Germinal center (tissue), 1 donor: ENCODE measurements at regions not wholly inside any gene's neighbourhood (a gene's known extent, or its start where the extent isn't known, plus 50 kb on each side); places are given as distances from the start of the nearest gene placed in this dataset.

Experiments
- DNase-seq: peaks from one replicate; pipeline ENCODE4 v3.0.0; 2012; ENCODE audit warnings: mixed read lengths, low spot score

GRCh38 chr11:127058524-127058923, 58.0 kb upstream of the KIRREL3 start:
- no peak for DNase-seq

DNA sequence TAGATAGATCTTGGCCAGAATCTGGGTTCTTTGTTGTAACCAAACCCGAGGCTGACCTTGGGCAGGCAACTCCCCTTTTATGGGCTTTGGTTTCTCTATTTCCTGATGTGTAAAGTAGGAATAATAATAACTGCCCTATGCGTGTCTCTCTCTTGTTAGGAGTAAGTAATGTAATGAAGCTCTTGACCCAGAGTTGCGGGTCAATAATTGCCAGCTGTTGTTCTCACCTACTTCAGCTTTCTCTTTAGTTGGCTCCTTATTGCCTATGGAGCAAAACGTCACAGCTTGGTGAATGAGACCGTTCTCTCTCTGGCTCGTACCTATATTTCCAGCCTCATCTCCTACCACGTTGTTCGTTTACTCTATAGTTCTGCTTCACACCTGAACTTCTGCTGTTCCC, 56.6 kb upstream of the KIRREL3 start:
- no peak for DNase-seq

DNA sequence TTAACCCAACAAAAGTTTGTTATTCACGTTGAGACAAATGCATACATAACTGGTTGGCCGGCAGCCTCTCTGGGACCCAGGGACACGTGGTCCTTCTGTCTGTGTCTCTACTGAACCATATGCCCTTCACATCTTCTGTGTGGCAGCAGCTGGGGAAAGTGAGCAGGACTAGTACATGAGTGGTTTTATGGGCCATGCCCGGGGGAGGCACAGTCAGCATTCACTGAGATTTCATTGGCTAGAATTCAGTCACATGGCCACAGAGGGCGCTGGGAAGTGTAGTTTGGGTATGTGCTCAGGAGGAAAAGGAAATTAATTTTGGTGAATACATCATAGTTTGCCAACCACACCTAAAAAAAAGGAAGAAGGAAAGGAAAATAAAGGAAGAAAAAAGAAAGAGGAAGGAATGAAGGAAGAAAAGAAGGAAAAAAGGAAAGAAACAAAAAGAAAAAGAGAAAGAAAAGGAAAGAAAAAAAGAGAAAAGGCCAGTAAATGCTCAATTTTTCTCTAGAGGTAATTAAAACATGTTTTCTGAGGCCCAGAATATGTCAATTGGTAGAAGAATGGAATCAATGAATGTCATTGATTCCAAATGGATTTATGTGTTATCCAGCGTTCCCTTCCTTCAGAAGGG, 55.9 kb upstream of the KIRREL3 start:
- DNase-seq = peak; percentile 16

GRCh38 chr11:127055236-127055635, 54.7 kb upstream of the KIRREL3 start:
- no peak for DNase-seq

DNA sequence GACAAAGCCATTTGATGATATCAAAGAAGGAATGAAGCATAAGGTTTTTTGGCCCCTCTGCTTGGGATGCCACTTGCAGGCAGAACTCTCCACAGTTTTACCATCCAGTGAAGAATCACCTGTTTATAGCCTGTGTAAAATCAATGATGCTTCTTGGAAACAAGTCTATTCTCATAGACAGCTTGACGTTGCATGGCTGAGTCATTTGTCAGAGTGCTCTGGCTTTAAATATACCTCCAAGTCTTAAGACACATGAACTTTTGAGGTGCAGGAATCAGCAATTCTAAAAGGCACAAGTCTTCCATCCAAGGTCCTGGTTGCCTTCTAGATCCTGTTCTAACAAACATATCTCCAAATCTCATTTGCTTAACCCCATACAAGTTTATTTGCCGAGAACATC, 53.6 kb upstream of the KIRREL3 start:
- no peak for DNase-seq

DNA sequence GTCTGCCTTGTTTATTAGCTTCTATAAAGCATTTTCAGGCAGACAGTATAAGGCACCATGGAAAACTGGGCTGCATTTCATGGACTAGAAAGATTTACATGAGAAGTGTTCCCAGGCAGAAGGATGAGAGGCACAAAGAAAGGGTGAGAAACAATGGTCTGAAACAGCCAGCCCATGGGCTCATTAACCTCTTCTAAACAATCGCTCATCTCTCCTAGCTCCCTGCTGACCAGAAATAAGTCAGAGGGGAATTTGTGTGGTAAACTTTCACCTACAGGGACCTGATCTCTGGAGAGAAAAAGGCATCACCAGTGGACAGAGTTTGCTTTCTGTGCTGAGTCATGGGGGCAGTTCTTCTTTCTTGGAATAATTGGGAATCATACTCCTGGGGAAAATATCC, 51.8 kb upstream of the KIRREL3 start:
- no peak for DNase-seq
